Occipital lobe (tissue), 1 donor: ENCODE measurements at regions not wholly inside any gene's neighbourhood (a gene's known extent, or its start where the extent isn't known, plus 50 kb on each side); places are given as distances from the start of the nearest gene placed in this dataset.

ENCODE experiments used
- DNase-seq: peaks from one replicate; lab custom pipeline; 2025; lab: John Stamatoyannopoulos, UW

DNA sequence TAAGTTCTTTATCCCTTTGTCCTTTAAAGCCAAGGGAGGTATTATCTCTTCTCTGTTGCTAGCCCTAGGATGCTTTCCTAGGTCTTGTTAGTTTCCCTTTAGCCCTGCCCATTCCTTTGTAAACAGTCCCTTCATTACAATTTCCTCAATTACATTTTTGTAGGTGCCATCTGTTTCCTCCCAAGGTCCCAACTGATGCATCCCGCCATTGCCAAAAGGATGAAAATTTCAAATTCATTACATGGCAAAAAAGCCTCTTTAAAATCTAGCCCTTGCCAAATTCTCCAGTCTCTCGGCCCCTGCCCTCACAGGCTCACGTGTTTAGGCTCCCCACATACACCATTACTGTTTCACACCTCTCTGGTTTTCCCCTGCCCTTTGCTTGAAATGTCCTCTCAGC, 151.9 kb upstream of the C1orf87 start:
- no peak for DNase-seq

- DNase-seq = no peak
Measured at GRCh38 chr1:60224523-60224922, 151.0 kb upstream of the C1orf87 start.

GRCh38 chr1:60223158-60223557, 149.6 kb upstream of the C1orf87 start:
- no peak for DNase-seq

DNA sequence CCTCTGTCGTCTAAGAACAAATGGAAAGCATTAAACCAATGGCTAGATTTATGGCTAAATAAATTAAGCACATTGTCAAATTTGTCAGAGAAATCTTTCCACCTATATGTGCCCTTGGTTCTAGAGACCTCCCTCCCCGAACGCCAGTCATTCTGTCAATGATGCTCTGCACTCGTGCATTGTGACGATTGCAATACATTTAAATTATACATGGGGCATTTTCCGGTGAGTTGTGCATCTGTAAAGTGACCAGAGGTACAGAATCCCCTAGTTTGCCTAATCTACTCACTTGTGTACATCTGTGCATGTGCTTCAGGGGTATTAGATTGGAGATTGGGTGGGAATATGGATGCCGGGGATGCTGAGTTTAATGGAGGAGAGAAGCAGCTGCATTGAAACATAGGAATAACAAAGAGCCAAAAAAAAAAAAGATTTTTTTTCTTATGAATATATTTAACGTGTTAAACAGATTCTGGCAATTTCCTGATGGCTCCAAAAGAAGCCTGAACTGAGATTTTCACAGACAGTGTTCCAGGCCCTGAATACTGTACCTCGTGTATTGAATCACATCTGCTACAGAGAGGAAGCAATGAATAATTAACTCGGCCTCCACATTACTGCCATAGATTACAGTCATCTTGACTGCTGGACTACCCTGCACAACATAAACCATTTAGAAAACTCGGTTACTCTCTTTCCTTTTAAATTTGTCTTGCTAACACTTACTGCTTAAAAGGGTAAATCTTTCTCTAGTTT, 149.0 kb upstream of the C1orf87 start:
- no peak for DNase-seq

DNA sequence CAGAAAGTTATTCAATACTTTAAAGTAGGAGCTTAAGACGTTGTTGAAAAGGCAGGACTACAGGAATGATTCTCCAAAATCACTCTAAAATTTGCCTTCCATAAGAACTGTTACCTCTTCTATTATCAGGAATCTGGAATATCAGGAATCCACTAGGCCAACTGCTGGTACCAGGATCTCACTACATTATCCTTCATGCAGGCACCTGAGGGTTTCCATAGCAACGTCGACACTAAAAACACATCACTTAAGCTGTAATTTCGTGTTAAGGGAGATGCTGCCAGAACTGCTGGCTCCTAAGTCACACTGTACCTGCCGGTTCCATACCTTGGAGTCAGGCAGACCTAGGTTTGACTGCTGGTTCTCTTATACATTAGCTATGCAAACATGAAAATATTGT, 139.7 kb upstream of the C1orf87 start:
- no peak for DNase-seq

- DNase-seq = no peak
Measured at GRCh38 chr1:60196026-60196425, 122.5 kb upstream of the C1orf87 start.

DNA sequence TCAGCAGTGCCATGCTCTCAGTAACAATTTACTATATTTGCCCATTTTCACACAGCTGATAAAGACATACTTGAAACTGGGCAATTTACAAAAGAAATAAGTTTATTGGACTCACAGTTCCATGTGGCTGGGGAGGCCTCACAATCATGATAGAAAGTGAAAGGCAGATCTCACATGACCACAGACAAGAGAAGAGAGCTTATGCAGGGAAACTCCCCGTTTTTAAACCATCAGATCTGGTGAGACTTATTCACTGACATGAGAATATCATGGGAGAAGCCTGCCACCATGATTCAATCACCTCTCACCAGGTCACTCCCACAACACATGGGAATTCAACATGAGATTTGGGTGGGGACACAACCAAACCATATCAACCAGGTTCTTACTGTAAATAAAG, 112.1 kb upstream of the C1orf87 start:
- no peak for DNase-seq

DNA sequence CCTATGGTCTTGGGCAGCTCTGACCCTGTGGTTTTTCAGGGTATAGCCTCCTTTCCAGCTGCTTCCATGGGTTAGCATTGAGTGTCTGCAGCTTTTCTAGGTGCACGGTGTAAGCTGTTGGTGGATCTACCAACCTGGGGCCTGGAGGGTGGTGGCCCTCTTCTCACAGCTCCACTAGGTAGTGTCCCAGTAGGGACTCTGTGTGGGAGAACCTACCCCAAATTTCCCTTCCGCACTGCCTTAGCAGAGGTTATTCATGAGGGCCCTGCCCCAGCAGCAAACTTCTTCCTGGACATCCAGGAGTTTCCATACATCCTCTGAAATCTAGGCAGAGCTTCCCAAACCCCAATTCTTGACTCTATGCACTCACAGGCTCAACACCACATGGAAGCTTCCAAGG, 111.0 kb upstream of the C1orf87 start:
- no peak for DNase-seq

GRCh38 chr1:60173729-60174505, 100.3 kb upstream of the C1orf87 start:
- DNase-seq = no peak

GRCh38 chr1:60173006-60173405, 99.4 kb upstream of the C1orf87 start:
- DNase-seq = no peak

- DNase-seq = no peak
Measured at GRCh38 chr1:60171801-60172200, 98.2 kb upstream of the C1orf87 start.

GRCh38 chr1:60170709-60171108, 97.1 kb upstream of the C1orf87 start:
- no peak for DNase-seq

DNA sequence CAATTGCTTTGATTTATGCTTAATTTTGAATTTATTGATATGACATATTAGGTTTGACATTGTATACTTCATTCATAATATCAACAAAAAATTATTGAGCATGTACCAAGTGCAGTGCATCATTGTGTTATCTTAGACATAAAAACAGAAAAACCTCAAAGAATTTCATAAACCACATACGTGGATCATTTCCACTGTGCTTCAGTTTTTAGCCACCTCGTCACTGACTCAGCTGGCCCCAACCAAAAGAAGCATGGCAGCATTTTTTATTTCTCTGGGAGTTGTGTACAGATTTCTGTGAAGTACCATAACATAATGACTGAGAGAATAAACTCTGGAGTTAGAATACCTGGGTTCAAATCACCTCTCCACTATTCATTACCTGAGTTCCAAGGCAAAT, 95.6 kb upstream of the C1orf87 start:
- no peak for DNase-seq

GRCh38 chr1:60162936-60163335, 89.4 kb upstream of the C1orf87 start:
- no peak for DNase-seq

DNA sequence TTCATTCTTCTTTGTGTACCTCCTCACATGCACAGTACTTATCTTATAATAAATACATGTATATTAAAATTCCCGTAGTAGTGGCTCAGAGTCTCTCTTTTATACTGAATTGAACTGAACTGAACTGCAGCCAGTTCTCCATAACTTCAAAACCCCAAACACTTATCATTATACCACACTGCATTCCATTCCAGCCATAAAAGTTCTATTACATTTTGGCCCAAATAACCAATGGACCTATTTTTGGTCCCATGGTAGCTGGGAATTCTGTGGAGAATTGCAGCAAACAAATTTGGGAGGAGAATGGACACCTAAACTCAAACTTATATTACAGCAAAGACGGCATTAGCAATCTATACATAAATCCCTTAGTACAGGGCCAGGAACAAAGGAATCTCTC, 86.6 kb upstream of the C1orf87 start:
- no peak for DNase-seq

GRCh38 chr1:60156371-60156770, 82.8 kb upstream of the C1orf87 start:
- DNase-seq = no peak

DNA sequence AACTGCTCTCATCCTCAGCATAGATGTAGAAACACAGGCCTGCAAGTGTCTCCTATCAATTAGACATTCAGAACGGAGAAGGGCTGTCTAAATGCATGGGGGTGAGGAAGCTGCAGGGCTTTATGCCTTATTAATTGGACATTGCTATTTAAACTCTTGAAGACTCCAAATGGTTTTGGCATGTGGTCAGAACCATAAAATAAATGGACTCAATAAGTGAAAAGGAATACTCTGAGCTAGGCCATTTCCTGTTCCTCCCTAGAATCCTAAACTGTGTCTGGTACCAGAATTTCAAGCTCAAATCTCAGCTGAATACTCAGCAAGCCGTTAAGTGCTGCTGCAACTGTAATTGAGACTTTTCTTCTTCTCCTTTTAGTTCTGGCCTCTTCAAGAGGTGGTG, 80.4 kb upstream of the C1orf87 start:
- no peak for DNase-seq

DNA sequence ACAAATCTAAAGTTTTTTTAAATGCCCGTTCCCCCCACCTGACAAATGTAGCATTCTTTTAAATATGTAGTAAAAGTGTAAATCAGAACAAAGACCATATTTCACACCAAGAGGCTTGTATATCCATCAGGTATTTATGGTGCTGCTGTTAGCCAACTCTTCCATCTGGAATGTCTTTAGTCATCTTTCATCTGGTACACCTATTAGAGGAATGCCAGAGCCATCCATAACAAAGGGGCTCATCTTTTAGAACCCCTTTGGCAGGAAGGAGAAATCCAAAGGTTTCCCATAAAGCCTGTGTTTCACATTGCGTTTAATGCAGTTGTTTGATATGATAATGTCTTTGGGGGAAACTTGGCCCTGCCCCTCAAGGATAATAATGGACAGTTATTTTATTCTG, 79.3 kb upstream of the C1orf87 start:
- no peak for DNase-seq

GRCh38 chr1:60151311-60151710, 77.7 kb upstream of the C1orf87 start:
- DNase-seq = no peak

- no peak for DNase-seq
Measured at GRCh38 chr1:60149251-60149650, 75.7 kb upstream of the C1orf87 start.

DNA sequence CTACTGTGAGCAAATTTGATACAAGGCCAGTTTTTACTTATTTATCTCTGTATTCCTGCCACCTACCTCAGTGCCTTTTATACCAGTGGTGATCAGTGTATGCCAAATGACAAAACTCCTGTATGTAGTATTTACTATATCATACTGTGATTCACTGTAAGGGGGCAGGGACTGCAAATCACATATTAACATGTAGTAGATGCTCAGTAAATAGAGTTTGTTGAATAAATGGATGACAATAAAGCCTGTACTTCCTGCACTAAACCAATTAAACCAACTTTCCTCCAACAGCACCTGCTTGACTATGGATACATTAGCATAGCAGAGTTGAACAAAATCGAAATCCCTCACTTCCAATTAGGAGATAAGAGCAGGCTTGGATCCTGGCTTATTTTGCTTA, 73.3 kb upstream of the C1orf87 start:
- no peak for DNase-seq

GRCh38 chr1:60145771-60146170, 72.2 kb upstream of the C1orf87 start:
- DNase-seq = no peak

DNA sequence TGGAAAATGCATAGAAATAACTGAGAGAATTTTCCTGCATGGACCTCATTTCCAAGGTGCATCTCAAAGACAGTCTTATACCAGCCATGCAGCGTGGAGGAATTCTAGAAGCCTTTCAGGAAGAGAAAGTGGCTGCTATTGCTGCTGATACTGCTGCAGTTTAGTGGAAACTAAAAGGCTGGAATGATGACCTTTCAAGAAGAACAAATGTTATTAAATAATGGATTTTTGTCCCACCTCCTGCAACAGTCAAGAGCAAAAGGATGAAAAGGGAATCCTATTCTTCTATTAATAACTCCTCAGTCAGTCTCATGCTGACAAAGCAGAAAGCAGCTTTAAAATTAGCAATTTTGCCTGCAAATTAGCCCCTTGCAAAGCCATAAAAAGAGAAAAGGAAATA, 68.2 kb upstream of the C1orf87 start:
- no peak for DNase-seq
